ENCODE measurements at regions not wholly inside any gene's neighbourhood (a gene's known extent, or its start where the extent isn't known, plus 50 kb on each side); places are given as distances from the start of the nearest gene placed in this dataset.

DNA sequence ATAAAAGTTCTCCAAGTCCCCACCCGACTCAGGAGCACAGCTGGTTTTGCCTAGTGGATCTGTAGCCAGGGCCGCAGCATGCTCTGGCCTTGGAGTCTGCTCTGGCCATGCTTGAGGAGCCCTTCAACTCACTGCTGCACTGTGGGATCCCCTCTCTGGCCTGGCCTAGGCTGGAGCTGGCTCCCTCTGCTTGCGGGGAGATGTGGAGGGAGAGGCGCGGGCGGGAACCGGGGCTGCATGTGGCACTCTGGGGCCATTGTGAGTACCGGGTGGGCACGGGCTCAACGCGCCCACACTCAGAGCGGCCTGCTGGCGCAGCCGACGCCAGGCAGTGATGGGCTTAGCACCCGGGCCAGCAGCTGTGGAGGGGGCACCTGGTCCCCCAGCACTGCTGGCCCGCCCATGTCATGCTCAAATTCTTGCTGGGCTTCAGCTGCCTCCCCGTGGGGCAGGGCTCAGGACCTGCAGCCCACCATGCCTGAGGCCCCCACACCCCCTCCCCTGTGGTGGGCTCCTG lies 57.0 kb upstream of the ATP12A start:
- TF ChIP-seq EZH2 (IDR thresholded peaks at IDR 0.05; ENCODE audit: insufficient read depth, poor library complexity, severe bottlenecking) (no peak), EZH2phosphoT487 (IDR thresholded peaks at IDR 0.05; ENCODE audit: insufficient read depth, low read depth) (no peak)

All from GM23248 (cell line).